Lower leg skin (tissue), 3 donors: ENCODE measurements at regions not wholly inside any gene's neighbourhood (a gene's known extent, or its start where the extent isn't known, plus 50 kb on each side); places are given as distances from the start of the nearest gene placed in this dataset.

Source experiments
- CTCF ChIP-seq, 3 donors: fragments of 450-650 bp; IDR thresholded peaks; one replicate each; pipeline ENCODE4 v1.5.1; 2016; ENCODE audit warnings: antibody characterized with exemption in 3 of 3, mild to moderate bottlenecking in 3 of 3, moderate library complexity in 2 of 3
- POLR2A ChIP-seq, 2 donors: fragments of 450-650 bp; IDR thresholded peaks; one replicate each; pipeline ENCODE4 v1.6.1; 2016 to 2017; ENCODE audit warnings: antibody characterized with exemption in 2 of 2, mild to moderate bottlenecking in 1 of 2, moderate library complexity in 1 of 2

DNA sequence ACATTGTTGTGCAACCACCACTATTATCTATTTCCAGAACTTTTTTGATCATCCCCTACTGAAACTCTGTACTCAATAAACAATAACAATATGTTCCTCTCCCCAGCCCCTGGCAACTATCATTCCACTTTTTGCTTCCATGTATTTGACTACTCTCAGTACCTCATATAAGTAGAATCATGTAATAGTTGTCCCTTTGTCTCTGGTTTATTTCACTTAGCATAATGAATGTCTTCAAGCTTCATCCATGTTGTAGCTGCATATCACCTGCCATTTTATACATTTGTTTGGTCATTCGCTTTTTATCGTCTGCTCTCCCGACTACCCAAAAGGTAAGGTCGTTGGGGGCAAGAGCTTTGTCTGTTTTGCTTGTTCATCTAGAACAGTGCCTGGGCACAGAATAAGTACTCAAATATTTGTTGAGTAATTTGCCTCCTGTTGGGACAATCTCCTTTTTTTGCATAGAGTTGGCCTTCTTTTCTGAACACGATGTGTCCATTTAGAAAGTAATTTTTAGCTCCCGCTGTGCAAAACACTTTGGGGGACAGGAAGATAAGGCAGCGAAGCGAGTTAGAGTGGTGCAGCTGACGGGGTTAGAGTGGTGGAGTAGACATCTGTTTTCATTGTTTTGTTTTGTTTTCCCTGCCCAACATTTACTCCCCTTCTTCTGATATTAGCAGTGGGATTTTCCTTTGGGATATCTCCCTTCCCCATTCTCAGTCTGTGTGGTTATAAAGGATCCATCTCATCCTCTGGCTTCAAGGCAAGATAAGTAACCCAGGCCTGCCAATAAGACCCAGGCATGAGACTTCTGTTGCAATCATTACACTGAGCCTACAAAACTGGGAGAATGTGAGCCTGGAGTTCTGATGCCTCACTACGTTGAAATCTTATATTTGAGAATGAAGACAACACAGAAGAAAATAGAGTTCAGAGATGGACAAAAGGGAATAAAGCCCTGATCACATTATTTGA lies 83.4 kb upstream of the RNU6-1 start:
- TF ChIP-seq CTCF (IDR thresholded peaks at IDR 0.05) = no peak
- no peak for TF ChIP-seq POLR2A (IDR thresholded peaks at IDR 0.05)
